ENCODE measurements at regions not wholly inside any gene's neighbourhood (a gene's known extent, or its start where the extent isn't known, plus 50 kb on each side); places are given as distances from the start of the nearest gene placed in this dataset.

- Histone ChIP-seq H3K27me3 (replicated peaks) (no peaks in the 10 kb centered on the region), H3K4me3 (ENCODE audit: low read depth, low read length) (no peak overlapping the region), H3K27ac (no peak overlapping the region), H3K36me3 (replicated peaks) (no peaks in the 10 kb centered on the region)
- in situ Hi-C loops (cut with HindIII; ENCODE audit: low pct_ligation_motif_present, low sequenced_read_pairs): no loop called here
- TF ChIP-seq CTCF (IDR thresholded peaks at IDR 0.05; ENCODE audit: low read depth, low read length, missing control alignments): no peak
- DNase-seq: no peak
Measured at GRCh38 chr7:156545979-156546378, 94.6 kb upstream of the RNF32 start.

- in situ Hi-C loops (cut with HindIII; ENCODE audit: low pct_ligation_motif_present, low sequenced_read_pairs): no loop called here
Measured at GRCh38 chr7:156544919-156545715, 95.5 kb upstream of the RNF32 start.

GRCh38 chr7:156543699-156544598, 96.6 kb upstream of the RNF32 start:
- H3K27me3 ChIP-seq (replicated peaks): no peaks in the 10 kb centered on the region
- no peak for TF ChIP-seq CTCF (IDR thresholded peaks at IDR 0.05; ENCODE audit: low read depth, low read length, missing control alignments)
- no peak for DNase-seq
- in situ Hi-C loops (cut with HindIII; ENCODE audit: low pct_ligation_motif_present, low sequenced_read_pairs): no loop called here
- H3K4me3 ChIP-seq (ENCODE audit: low read depth, low read length): no peak overlapping the region
- no peaks in the 10 kb centered on the region for H3K36me3 ChIP-seq (replicated peaks)
- H3K27ac ChIP-seq: no peak overlapping the region

More at GRCh38 chr7:156544919-156545715, 95.5 kb upstream of the RNF32 start:
- Histone ChIP-seq H3K4me3 (ENCODE audit: low read depth, low read length) (no peak overlapping the region), H3K27me3 (replicated peaks) (no peaks in the 10 kb centered on the region), H3K36me3 (replicated peaks) (no peaks in the 10 kb centered on the region), H3K27ac (no peak overlapping the region)
- TF ChIP-seq CTCF (IDR thresholded peaks at IDR 0.05; ENCODE audit: low read depth, low read length, missing control alignments): no peak
- DNase-seq: no peak

DNA sequence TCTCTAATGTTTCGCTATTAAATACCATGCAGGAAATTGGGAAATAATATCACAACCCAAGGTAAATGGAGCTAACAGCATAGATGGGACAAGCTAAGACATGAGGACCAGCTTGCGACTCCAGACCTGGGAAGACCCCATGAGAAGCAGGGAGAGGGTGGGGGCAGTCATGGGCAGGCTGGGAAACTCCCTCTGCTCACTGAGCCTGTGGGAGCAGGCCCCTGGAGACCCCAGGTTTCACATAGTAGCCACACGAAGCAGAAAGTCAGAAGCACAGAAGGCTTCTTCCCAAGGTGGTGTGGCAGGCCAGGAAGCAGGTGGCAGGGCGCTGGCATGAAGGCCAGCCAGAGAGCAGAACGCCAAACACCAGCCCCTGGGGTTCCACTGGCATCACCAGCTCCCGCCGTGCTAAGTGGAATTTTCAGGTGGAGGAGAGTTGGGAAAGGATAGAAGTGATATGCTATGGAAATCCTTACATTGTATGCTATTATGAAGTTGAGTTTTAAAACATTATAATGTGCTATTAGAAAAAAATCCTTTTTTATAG, 99.9 kb upstream of the RNF32 start:
- H3K27ac ChIP-seq: no peak overlapping the region
- H3K4me3 ChIP-seq (ENCODE audit: low read depth, low read length): no peak overlapping the region
- DNase-seq: no peak
- no peak for TF ChIP-seq CTCF (IDR thresholded peaks at IDR 0.05; ENCODE audit: low read depth, low read length, missing control alignments)
- no peaks in the 10 kb centered on the region for H3K27me3 ChIP-seq (replicated peaks)
- no peaks in the 10 kb centered on the region for H3K36me3 ChIP-seq (replicated peaks)
- in situ Hi-C loops (cut with HindIII; ENCODE audit: low pct_ligation_motif_present, low sequenced_read_pairs): no loop called here

DNA sequence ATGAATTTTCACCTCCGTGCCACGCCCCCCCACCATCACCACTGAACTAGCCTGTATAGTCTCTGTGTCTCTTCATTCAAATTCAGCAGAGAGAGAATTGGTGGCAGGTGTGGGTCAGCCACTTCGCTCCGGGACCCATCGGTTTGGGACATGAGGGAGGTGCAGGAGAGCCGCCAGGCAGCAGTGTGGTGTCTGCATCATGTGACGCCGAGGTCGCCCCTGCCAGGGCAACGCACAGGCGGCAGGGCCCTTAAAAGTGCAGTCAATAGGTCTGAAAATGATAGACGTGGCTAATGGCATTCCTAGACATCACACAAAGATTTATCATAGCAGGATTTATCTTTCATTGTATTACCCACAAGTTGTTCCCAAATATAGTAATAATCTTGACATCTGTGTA, 100.6 kb upstream of the RNF32 start:
- no peak for DNase-seq
- H3K36me3 ChIP-seq (replicated peaks): no peaks in the 10 kb centered on the region
- H3K4me3 ChIP-seq (ENCODE audit: low read depth, low read length): no peak overlapping the region
- H3K27me3 ChIP-seq (replicated peaks): no peaks in the 10 kb centered on the region
- in situ Hi-C loops (cut with HindIII; ENCODE audit: low pct_ligation_motif_present, low sequenced_read_pairs): no loop called here
- no peak overlapping the region for H3K27ac ChIP-seq
- no peak for TF ChIP-seq CTCF (IDR thresholded peaks at IDR 0.05; ENCODE audit: low read depth, low read length, missing control alignments)

Measured in brain microvascular endothelial cell (primary cell).